ENCODE measurements at regions not wholly inside any gene's neighbourhood (a gene's known extent, or its start where the extent isn't known, plus 50 kb on each side); places are given as distances from the start of the nearest gene placed in this dataset.

DNA sequence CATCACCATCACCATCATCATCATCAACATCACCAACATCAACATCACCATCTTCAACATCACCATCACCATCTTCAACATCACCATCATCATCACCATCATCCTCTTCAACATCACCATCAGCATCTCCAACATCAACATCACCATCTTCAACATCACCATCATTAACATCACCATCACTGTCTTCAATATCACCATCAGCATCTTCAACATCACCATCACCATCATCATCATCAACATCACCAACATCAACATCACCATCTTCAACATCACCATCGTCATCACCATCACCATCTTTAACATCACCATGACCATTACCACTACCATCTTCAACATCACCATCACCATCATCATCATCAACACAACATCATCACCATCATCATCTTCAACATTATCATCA lies 267.2 kb downstream of the SP3 start:
- no peak for TF ChIP-seq POLR2A (IDR thresholded peaks at IDR 0.05)
- no peak for TF ChIP-seq POLR2AphosphoS5 (IDR thresholded peaks at IDR 0.05)
- no peak for TF ChIP-seq EP300 (IDR thresholded peaks at IDR 0.05; ENCODE audit: low read depth)

Measured in transverse colon (tissue), 3 donors.